ENCODE measurements at regions not wholly inside any gene's neighbourhood (a gene's known extent, or its start where the extent isn't known, plus 50 kb on each side); places are given as distances from the start of the nearest gene placed in this dataset.

DNA sequence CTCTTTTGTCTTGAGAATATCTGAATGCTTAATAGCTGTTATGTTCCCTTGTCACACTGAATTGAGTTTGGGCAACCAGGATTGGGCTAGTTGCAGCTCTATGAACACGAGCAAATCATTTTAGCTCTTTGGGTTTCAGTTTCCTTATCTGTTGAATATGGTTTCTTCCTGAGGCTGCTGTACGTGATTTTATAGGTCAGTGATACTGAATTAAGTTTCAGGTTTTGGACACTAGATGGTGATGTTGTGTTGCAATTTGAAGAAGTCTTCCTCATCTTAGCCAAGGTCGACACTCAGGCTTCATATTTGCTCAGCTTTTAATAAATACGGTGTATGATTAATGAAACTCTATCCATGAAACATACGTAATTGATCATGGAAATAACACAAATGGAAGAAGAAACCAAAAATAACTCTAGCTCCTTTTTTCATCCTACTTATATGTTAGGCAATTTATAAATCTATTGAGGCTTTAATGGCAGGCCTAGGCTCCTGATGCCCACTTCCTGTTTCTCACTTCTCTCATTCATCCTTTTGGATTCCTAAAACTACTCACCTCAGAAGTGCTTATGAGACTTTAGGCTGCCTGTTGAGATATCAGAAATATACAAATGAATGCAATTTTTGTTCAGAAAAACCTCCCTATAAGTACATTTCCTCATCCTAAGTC is 354.1 kb upstream of the MAP3K7 start:
- H3K27me3 ChIP-seq (ENCODE audit: low read depth, low read length): no peaks in the 10 kb centered on the region
- H3K9me3 ChIP-seq (ENCODE audit: control insufficient read depth in 1 of 2, low read length in 2 of 2): no peaks in the 10 kb centered on the region
- no peak overlapping the region for H3K27ac ChIP-seq (ENCODE audit: low read length)
- no peak overlapping the region for H3K4me3 ChIP-seq (ENCODE audit: low read depth in 1 of 2, low read length in 2 of 2)
- no peaks in the 10 kb centered on the region for H3K4me1 ChIP-seq (ENCODE audit: control insufficient read depth in 1 of 2, insufficient read depth in 2 of 2, low read length in 2 of 2)
- no peaks in the 10 kb centered on the region for H3K36me3 ChIP-seq (ENCODE audit: control insufficient read depth in 1 of 2, insufficient read depth in 2 of 2, low read length in 2 of 2)

DNA sequence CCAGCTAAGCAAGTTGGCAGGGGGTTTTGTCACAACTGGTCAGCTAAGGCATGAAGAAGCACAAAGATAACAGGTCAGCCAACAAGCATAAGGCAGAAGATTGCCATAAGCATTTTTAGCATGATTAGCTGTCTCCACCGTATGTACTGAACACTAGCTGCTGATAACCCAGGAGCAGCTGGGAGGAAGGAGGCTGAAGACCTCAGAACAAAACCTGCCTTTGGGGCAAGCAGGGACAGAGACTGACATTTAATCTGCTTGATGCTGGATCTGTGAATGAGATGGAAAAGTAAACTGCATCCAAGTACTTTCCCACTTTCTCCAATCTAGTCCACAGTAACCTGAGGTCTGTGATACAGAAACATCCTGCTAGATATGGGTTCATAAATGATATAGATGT is 353.0 kb upstream of the MAP3K7 start:
- Histone ChIP-seq H3K27ac (ENCODE audit: low read length) (no peak overlapping the region), H3K27me3 (ENCODE audit: low read depth, low read length) (no peaks in the 10 kb centered on the region), H3K4me1 (ENCODE audit: control insufficient read depth in 1 of 2, insufficient read depth in 2 of 2, low read length in 2 of 2) (no peaks in the 10 kb centered on the region)

DNA sequence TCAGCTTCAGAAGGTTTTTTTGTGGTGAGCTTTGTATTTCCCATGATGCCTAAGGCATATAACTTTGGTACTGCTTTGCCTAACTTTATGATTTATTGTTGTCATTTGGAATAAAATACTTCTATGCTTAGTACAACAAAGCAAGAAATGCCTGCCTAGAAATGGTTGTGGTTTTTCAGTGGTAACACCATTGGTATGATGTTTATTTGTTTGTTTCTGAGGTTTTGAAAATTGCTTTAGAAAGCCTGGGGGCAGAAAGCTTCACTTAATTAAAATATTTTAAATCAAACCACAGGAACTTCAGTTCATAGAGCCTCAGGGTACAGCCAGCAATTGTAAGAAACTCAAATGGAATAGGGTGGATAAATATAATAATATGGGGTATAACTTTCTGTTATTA is 351.2 kb upstream of the MAP3K7 start:
- Histone ChIP-seq H3K4me1 (ENCODE audit: control insufficient read depth in 1 of 2, insufficient read depth in 2 of 2, low read length in 2 of 2) (no peaks in the 10 kb centered on the region), H3K36me3 (ENCODE audit: control insufficient read depth in 1 of 2, insufficient read depth in 2 of 2, low read length in 2 of 2) (no peaks in the 10 kb centered on the region), H3K4me3 (ENCODE audit: low read depth in 1 of 2, low read length in 2 of 2) (no peak overlapping the region), H3K27ac (ENCODE audit: low read length) (no peak overlapping the region), H3K27me3 (ENCODE audit: low read depth, low read length) (no peaks in the 10 kb centered on the region), H3K9me3 (ENCODE audit: control insufficient read depth in 1 of 2, low read length in 2 of 2) (no peaks in the 10 kb centered on the region)

More for the DNA sequence above, 353.0 kb upstream of the MAP3K7 start:
- H3K9me3 ChIP-seq (ENCODE audit: control insufficient read depth in 1 of 2, low read length in 2 of 2): no peaks in the 10 kb centered on the region
- H3K4me3 ChIP-seq (ENCODE audit: low read depth in 1 of 2, low read length in 2 of 2): no peak overlapping the region
- no peaks in the 10 kb centered on the region for H3K36me3 ChIP-seq (ENCODE audit: control insufficient read depth in 1 of 2, insufficient read depth in 2 of 2, low read length in 2 of 2)

DNA sequence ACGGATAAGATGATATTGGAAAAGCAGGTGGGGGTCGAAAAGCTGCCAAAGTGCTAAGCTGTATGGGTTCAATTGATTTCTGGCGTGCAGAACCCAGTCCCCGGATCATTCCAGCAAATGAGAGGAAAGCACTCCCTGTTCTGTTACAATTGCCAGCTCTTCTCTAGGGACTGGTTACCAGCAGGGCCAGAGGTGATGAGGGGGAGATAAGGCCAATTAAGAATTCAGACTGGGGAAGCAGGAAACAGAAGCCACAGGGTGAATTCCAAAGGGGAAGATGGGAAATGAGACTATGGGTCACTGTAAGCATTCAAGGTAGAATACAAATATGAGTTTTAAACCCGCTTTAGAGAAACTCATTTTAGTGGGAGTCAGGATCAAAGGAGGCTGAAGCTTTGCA is 349.4 kb upstream of the MAP3K7 start:
- Histone ChIP-seq H3K27ac (ENCODE audit: low read length) (no peak overlapping the region), H3K36me3 (ENCODE audit: control insufficient read depth in 1 of 2, insufficient read depth in 2 of 2, low read length in 2 of 2) (no peaks in the 10 kb centered on the region), H3K4me1 (ENCODE audit: control insufficient read depth in 1 of 2, insufficient read depth in 2 of 2, low read length in 2 of 2) (no peaks in the 10 kb centered on the region), H3K9me3 (ENCODE audit: control insufficient read depth in 1 of 2, low read length in 2 of 2) (no peaks in the 10 kb centered on the region), H3K27me3 (ENCODE audit: low read depth, low read length) (no peaks in the 10 kb centered on the region), H3K4me3 (ENCODE audit: low read depth in 1 of 2, low read length in 2 of 2) (no peak overlapping the region)

DNA sequence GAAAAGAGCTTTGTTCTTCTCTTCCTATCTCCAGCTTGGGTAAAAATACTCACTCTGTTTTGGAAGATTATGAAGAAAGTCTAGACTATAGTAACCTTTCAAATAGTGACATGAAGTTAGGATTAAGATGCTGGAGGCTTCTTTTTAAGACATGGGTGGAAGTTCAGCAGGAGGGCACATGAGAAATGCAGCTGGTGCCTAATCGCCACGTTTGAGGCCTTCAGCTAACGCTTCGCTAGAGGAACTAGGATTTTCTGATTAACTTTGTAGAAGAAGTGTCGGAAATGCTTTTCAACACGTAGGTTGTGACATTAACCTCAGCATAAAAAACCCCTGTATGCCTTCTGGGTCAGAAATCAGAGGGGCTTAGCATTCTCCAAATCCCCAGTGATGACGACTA is 348.1 kb upstream of the MAP3K7 start:
- Histone ChIP-seq H3K4me1 (ENCODE audit: control insufficient read depth in 1 of 2, insufficient read depth in 2 of 2, low read length in 2 of 2) (no peaks in the 10 kb centered on the region), H3K9me3 (ENCODE audit: control insufficient read depth in 1 of 2, low read length in 2 of 2) (no peaks in the 10 kb centered on the region), H3K36me3 (ENCODE audit: control insufficient read depth in 1 of 2, insufficient read depth in 2 of 2, low read length in 2 of 2) (no peaks in the 10 kb centered on the region), H3K27me3 (ENCODE audit: low read depth, low read length) (no peaks in the 10 kb centered on the region), H3K27ac (ENCODE audit: low read length) (no peak overlapping the region), H3K4me3 (ENCODE audit: low read depth in 1 of 2, low read length in 2 of 2) (no peak overlapping the region)

DNA sequence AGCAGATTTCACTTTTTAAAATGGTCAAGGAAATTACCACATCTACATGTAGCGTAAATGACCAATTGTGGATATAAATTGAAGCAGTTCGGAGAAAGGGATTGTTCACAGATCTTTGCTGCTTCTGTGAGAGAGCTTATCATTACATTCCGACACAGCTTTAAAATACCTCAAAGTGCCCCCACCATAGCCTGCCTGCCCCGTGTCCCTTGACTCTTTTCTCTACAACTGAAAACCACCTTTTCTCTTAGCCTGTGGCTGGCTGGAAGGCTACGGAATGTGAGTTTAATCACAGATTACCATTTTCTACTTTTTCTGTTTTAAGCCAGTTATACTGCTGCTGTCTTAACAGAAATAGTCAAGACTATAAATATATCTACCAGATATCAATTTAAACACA is 347.2 kb upstream of the MAP3K7 start:
- no peaks in the 10 kb centered on the region for H3K4me1 ChIP-seq (ENCODE audit: control insufficient read depth in 1 of 2, insufficient read depth in 2 of 2, low read length in 2 of 2)
- H3K27ac ChIP-seq (ENCODE audit: low read length): no peak overlapping the region
- no peaks in the 10 kb centered on the region for H3K27me3 ChIP-seq (ENCODE audit: low read depth, low read length)
- no peaks in the 10 kb centered on the region for H3K36me3 ChIP-seq (ENCODE audit: control insufficient read depth in 1 of 2, insufficient read depth in 2 of 2, low read length in 2 of 2)
- no peak overlapping the region for H3K4me3 ChIP-seq (ENCODE audit: low read depth in 1 of 2, low read length in 2 of 2)
- H3K9me3 ChIP-seq (ENCODE audit: control insufficient read depth in 1 of 2, low read length in 2 of 2): no peaks in the 10 kb centered on the region

DNA sequence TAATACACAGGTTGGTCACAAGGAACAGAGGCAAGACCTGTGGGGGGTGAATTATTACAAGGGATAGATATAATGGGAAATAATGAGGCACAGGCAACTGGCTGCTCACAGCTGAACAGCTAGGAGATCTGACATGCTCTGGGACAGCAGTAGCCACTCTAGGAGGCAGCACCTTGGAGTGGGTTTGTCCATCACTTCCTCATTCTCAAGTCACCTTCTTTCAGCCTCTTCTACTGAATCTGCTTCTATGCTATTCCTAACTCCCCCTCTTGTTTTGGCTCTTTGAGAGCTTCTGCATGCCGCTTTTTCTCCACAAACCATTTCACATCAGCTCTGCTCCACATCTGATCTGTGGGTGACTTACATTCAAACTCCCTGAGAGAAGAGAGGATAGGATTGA is 345.5 kb upstream of the MAP3K7 start:
- no peak overlapping the region for H3K4me3 ChIP-seq (ENCODE audit: low read depth in 1 of 2, low read length in 2 of 2)
- no peaks in the 10 kb centered on the region for H3K9me3 ChIP-seq (ENCODE audit: control insufficient read depth in 1 of 2, low read length in 2 of 2)
- no peak overlapping the region for H3K27ac ChIP-seq (ENCODE audit: low read length)
- no peaks in the 10 kb centered on the region for H3K27me3 ChIP-seq (ENCODE audit: low read depth, low read length)
- H3K36me3 ChIP-seq (ENCODE audit: control insufficient read depth in 1 of 2, insufficient read depth in 2 of 2, low read length in 2 of 2): no peaks in the 10 kb centered on the region
- no peaks in the 10 kb centered on the region for H3K4me1 ChIP-seq (ENCODE audit: control insufficient read depth in 1 of 2, insufficient read depth in 2 of 2, low read length in 2 of 2)

DNA sequence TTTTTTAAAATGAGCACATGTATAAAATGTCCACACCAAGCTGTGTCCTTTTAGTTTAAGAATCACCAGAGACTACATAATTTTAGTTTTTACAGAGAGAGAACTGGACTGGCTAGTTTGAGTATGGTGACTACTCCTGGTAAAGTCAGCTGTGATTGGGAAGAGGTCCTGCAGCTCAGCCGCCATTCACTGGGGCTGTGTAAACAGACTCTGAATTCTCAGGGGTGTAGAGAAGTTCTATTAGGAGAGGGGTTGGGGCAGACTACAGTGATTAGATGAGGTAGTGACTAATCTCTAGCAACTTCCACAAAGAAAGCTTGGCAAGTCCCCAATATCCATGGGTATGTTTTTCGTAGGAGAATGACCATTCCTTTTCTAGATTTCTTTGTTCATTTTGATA is 341.2 kb upstream of the MAP3K7 start:
- Histone ChIP-seq H3K27ac (ENCODE audit: low read length) (no peak overlapping the region), H3K36me3 (ENCODE audit: control insufficient read depth in 1 of 2, insufficient read depth in 2 of 2, low read length in 2 of 2) (no peaks in the 10 kb centered on the region), H3K27me3 (ENCODE audit: low read depth, low read length) (no peaks in the 10 kb centered on the region), H3K4me3 (ENCODE audit: low read depth in 1 of 2, low read length in 2 of 2) (no peak overlapping the region), H3K4me1 (ENCODE audit: control insufficient read depth in 1 of 2, insufficient read depth in 2 of 2, low read length in 2 of 2) (no peaks in the 10 kb centered on the region), H3K9me3 (ENCODE audit: control insufficient read depth in 1 of 2, low read length in 2 of 2) (no peaks in the 10 kb centered on the region)

DNA sequence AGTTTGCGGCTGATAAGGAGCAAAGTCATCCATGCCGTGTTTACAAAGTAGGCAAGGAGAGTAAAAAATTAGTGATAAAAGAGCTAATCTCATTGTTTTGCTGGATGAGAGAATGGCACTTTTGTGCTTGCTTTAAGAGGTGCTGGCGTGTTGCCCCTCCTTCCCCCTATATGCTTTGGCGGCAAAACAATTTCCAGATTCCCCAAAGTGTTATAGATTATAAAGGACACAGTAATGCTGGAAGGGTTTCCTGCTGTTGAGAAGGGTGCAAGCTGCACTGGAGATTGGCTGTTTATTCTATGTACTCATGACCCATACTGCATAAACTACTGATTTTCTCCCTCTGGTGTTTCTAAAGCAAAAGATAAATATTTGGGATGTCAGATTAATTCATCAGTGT is 338.9 kb upstream of the MAP3K7 start:
- no peaks in the 10 kb centered on the region for H3K9me3 ChIP-seq (ENCODE audit: control insufficient read depth in 1 of 2, low read length in 2 of 2)
- no peaks in the 10 kb centered on the region for H3K36me3 ChIP-seq (ENCODE audit: control insufficient read depth in 1 of 2, insufficient read depth in 2 of 2, low read length in 2 of 2)
- no peak overlapping the region for H3K4me3 ChIP-seq (ENCODE audit: low read depth in 1 of 2, low read length in 2 of 2)
- no peaks in the 10 kb centered on the region for H3K4me1 ChIP-seq (ENCODE audit: control insufficient read depth in 1 of 2, insufficient read depth in 2 of 2, low read length in 2 of 2)
- no peaks in the 10 kb centered on the region for H3K27me3 ChIP-seq (ENCODE audit: low read depth, low read length)
- H3K27ac ChIP-seq (ENCODE audit: low read length): no peak overlapping the region

DNA sequence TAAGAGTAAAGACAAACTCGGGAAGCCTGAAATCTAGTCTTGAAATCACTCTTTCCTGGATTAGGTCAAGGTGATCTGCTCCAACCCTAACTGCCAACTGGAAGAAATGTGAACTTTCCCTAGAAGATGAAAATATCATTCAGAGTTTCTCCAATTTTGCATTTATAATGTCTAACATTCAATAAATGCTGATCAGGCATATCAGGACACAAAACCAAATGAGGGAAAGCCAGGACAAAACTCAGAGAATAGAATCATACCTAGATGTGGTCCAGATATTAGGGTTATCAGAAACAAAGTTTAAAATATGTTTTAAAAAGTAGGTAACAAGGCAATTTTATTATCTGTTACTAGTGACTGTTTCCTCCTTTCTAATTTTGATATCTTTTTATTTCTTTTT is 335.5 kb upstream of the MAP3K7 start:
- H3K27ac ChIP-seq (ENCODE audit: low read length): no peak overlapping the region

DNA sequence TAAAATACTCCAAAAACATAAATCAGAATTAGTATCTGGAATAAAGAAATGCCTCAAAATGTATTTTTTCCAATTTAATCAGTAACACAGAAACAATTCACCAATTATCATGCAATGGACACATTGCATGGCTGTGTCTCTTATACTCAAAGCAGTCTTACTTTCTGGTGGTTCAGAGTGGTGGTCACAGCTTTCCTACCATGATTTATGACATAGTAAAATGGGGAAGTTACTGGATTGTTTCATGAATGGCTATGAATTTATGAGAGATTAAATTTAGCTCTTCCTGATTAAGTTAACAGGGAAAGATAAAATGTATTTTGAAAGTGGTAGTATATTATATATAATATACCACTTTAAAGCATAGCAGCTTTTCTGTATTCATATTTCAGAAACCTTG is 331.5 kb upstream of the MAP3K7 start:
- Histone ChIP-seq H3K27ac (ENCODE audit: low read length) (no peak overlapping the region), H3K27me3 (ENCODE audit: low read depth, low read length) (no peaks in the 10 kb centered on the region), H3K4me3 (ENCODE audit: low read depth in 1 of 2, low read length in 2 of 2) (no peak overlapping the region), H3K9me3 (ENCODE audit: control insufficient read depth in 1 of 2, low read length in 2 of 2) (no peaks in the 10 kb centered on the region), H3K36me3 (ENCODE audit: control insufficient read depth in 1 of 2, insufficient read depth in 2 of 2, low read length in 2 of 2) (no peaks in the 10 kb centered on the region), H3K4me1 (ENCODE audit: control insufficient read depth in 1 of 2, insufficient read depth in 2 of 2, low read length in 2 of 2) (no peaks in the 10 kb centered on the region)

More for the DNA sequence above, 335.5 kb upstream of the MAP3K7 start:
- Histone ChIP-seq H3K4me3 (ENCODE audit: low read depth in 1 of 2, low read length in 2 of 2) (no peak overlapping the region), H3K9me3 (ENCODE audit: control insufficient read depth in 1 of 2, low read length in 2 of 2) (no peaks in the 10 kb centered on the region), H3K36me3 (ENCODE audit: control insufficient read depth in 1 of 2, insufficient read depth in 2 of 2, low read length in 2 of 2) (no peaks in the 10 kb centered on the region), H3K4me1 (ENCODE audit: control insufficient read depth in 1 of 2, insufficient read depth in 2 of 2, low read length in 2 of 2) (no peaks in the 10 kb centered on the region), H3K27me3 (ENCODE audit: low read depth, low read length) (no peaks in the 10 kb centered on the region)

DNA sequence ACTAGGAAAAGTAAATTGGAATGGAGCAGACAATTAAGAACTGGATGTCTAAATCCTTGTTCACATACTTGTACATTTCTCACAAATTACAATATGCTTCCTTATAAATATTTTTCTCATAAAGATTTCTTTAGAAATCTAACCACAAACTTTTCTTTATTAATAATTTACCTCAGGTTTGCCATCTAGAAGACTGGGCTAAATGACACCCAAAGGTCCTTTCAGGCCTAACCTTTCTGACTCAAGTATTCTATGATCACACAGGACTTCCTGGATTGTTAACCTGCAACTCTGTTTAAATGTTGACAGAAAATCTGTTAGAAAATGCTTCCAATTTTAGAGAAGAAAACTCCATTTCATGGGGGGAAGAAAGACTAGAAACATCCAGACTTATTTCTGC is 330.5 kb upstream of the MAP3K7 start:
- H3K9me3 ChIP-seq (ENCODE audit: control insufficient read depth in 1 of 2, low read length in 2 of 2): no peaks in the 10 kb centered on the region
- H3K36me3 ChIP-seq (ENCODE audit: control insufficient read depth in 1 of 2, insufficient read depth in 2 of 2, low read length in 2 of 2): no peaks in the 10 kb centered on the region
- no peak overlapping the region for H3K27ac ChIP-seq (ENCODE audit: low read length)
- H3K4me1 ChIP-seq (ENCODE audit: control insufficient read depth in 1 of 2, insufficient read depth in 2 of 2, low read length in 2 of 2): no peaks in the 10 kb centered on the region
- H3K4me3 ChIP-seq (ENCODE audit: low read depth in 1 of 2, low read length in 2 of 2): no peak overlapping the region
- H3K27me3 ChIP-seq (ENCODE audit: low read depth, low read length): no peaks in the 10 kb centered on the region

All from muscle layer of duodenum (tissue), 2 donors.